ENCODE measurements at regions not wholly inside any gene's neighbourhood (a gene's known extent, or its start where the extent isn't known, plus 50 kb on each side); places are given as distances from the start of the nearest gene placed in this dataset.

DNA sequence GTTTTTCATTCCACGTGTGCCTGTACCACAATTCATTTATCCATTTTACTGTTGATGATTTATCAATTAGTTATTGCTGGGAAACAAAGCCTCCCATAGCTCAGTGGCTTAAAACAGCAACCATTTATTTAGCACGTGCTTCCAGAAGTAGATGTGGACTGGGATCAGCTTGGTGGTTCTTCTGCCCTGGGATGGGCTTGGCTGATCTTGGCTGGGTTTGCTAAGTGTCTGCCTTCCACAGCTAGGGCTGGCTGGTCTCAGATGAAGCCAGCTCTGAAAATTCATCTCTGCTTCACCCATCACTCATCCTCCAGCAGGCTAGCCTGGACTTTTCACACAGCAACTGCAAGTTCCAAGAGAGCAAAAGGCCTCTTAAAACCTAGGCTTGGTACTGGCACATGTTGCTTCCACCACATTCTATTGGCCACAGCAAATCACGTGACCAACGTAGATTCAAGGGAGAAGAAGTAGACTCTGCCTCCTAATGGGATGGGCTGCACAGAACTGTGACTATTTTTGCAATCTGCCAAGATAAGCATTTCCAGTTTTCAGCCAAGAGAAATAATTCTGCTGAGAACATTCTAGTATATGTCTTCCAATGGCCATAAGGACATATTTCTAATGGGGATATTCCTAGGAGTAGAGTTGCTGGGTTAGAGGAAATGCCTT is 124.9 kb downstream of the MN1 start:
- intact Hi-C loops (cut with DNase I), result no loop called here
- no peak for DNase-seq (ENCODE audit: missing footprints)
- ATAC-seq, result no peak

DNA sequence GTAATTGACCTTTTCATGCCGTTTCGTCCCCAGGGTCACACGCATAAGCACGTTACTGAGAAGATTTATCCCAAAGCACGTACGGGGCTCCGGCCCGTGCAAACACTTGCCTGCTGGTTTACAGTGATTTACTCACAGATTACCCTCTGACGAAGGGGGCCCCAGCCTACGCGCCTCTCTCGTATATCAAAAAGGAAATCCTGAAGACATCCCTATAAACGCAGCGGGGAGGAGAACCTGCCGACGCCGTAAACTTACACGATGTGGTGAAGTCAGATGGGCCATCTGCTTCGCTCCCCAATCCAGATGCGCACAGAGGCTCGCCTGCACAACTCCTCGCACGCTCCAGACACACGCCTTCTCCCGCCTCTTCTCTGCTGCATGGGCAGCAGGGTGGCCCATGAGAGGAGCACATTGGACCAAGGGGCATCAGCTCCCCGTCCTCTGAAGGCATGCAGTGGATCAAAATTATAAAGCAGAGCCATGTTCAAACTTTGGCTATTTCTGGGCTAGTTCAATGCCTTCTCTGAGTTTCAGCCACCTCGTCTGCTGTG is 123.6 kb downstream of the MN1 start:
- no peak for ATAC-seq
- DNase-seq (ENCODE audit: missing footprints), result no peak
- intact Hi-C loops (cut with DNase I), result no loop called here

DNA sequence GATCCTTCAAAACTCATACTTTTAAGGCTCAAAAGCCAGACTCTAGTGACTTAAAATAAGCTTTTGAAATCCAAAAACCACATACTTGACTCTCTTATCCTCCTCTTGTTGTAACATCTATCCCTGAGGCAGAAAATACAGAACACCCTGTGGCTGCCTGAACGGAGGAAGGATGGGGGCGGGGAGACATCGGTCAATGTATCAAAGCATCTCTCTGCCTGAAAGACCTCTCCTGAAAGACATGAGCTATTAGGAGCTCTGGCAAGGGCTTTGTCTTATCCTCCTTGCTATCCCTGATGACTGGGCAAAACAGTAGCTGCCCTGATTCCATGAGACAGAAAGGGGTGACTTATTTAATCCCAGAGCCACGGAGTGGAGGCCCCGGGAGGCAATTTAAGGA is 122.4 kb downstream of the MN1 start:
- intact Hi-C loops (cut with DNase I), result no loop called here
- DNase-seq (ENCODE audit: missing footprints), result no peak
- ATAC-seq, result no peak

DNA sequence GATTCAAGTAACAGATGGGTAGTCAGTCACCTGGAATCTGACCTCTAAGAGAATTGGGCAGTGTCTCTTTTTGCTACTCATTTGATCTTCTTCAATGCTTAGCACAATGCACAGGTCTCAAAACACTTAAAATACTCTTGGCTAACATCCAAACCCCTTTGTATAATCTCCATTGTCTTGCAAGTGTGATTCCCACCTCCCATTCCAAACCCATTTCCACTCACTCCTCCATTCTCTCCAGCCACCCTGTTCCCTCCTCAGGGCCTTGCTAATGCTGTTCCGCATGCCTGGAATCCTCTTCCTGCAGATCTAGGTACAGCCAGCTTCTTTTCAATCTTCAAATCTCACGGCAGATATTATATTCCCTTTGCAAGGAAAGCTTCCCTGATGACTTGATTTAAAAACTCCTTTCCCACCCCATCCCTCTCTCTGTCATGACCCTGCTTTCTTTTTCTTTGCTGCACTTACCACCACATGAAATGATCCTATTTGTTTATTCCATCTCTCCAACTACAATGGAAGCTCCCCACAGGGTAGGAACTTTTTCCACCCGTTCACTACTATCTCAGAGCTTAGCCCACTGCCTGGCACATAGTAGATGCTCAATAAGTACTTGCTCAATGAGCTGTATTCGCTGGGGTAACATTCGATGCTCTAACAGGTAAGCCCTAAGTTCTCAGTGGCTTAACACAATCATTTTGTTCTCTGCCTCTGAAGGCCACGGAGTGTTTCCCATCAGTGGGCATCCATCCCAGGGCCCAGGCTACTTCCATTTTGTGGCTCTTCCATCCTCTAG is 121.7 kb downstream of the MN1 start:
- intact Hi-C loops (cut with DNase I), result no loop called here
- no peak for ATAC-seq

DNA sequence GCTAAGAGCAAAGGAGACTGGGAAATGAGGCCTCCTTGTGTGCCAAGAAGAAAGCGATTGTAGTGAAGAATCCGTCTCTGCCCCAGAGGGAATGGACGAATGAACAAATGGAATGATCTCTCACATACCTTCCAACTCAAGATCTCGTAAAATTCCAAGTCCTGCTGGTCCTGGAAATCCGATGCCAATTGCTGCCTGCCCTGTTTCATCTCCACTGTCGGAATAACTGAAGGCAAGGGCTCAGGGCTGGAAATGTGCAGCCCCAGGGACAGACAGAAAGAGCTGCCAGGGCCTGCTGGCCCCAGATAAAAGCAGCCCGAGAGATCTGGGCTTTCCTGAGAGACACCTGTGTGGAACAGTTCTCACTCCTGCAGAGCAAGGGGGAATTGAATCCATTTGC is 120.9 kb downstream of the MN1 start:
- intact Hi-C loops (cut with DNase I), result no loop called here
- ATAC-seq (no peak), DNase-seq (ENCODE audit: missing footprints) (no peak)

More for the DNA sequence above, 121.7 kb downstream of the MN1 start:
- no peak for DNase-seq (ENCODE audit: missing footprints)

DNA sequence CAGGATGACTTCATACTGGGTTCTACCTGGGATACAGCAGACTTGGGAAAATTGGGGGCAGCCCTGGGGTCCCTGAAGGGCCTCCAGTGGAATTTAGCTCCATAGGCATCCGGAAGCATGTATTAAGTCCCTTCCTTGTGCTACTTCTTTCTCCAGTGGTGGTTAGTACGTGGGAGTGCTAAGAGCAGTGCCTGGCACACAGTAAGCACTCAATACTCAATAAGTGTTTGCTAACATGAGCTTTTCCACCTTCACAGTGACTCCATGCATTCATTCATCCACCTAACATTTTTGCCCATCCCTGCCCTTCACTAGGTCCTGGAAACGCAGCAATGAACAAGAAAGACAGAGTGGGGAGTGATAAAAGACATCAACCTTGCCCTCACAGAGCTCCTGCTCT is 120.5 kb downstream of the MN1 start:
- ATAC-seq, result no peak
- intact Hi-C loops (cut with DNase I), result no loop called here
- no peak for DNase-seq (ENCODE audit: missing footprints)

DNA sequence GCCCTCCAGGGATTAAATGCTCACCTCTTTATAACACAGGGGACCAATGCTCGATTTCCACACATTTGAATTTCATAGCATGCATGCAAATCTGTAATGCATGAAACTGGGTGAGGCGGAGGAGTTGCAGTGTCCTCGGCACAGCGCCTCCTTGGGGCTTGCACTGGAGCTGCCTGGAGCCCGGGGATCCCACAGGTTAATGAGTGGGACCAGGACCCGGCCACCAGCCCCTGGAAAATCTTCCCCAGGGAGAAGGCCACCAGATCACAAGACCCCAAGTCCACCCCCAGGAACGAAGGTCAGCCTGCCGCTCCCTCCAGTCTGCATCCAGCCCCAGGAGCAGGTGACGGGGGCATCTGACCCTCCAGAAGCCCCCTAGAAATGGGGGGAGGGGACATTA is 119.1 kb downstream of the MN1 start:
- DNase-seq (ENCODE audit: missing footprints) (no peak), ATAC-seq (no peak)
- intact Hi-C loops (cut with DNase I), result no loop called here

DNA sequence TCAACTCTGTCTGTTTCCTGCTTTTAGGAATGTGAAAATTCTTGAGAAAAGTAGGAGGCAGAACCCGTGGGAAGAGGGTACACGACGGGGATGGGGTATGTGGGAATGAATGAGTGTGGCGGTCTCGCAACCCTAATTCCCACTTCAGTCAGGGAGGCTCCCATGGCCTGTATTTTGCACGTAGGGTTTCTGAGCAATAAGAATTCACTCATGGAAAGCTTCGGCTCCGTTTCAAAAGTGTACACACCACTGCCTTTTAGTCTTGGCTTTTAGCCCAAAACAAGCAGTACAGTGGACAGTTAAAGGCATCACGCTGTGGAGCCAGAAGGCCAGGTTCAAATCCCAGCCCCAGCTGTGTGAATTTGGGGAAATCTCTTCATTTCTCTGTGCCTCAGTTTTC is 116.7 kb downstream of the MN1 start:
- DNase-seq (ENCODE audit: missing footprints) (no peak), ATAC-seq (no peak)
- intact Hi-C loops (cut with DNase I), result loop anchor here (1.0 to 2.0 kb wide), 2 partner anchors 14 to 48 kb away; no protein-coding TSS in a partner anchor

DNA sequence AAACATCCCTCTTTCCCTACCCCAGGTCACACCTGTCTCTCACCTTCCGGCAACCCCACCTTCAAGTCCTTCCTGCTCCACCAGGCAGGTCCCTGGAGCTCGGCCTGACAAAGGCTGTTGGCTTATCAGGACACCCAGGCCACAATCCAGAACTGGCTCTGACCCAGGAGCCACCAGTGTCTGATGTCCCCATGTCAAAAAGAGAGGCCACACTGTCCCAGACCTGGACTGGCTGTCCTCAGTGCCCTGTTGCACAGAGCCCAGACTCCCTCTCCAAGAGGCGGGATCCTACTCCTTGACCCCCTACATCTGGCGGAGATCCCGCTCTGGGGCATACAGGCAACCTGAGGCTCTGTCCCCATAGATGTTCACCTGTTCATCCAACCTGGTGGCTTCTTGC is 116.0 kb downstream of the MN1 start:
- ATAC-seq, result peak; percentile 78
- DNase-seq (ENCODE audit: missing footprints), result no peak
- intact Hi-C loops (cut with DNase I), result loop anchor here (1.0 to 2.0 kb wide), 2 partner anchors 15 to 48 kb away; no protein-coding TSS in a partner anchor

DNA sequence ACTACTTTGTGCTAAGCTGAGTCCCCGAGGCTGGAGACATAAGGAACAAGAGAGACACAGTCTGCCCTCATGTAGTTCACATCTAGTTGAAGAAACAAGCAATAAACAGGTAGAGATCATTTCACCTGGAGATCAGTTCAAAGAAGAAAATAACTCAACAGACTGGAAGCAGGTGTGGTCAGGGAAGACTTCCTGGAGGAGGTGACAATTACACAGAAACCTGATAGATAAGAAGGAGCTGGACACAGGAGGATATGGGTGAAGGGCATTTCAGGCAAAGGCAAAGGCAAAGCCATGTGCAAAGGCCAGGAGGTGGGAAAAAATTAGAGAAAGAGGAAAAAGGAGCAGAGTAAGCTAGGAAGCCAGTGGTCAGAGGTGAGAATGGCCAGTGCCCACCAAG is 115.6 kb downstream of the MN1 start:
- ATAC-seq (no peak), DNase-seq (ENCODE audit: missing footprints) (no peak)
- intact Hi-C loops (cut with DNase I), result loop anchor here (1.0 to 2.0 kb wide), 2 partner anchors 15 to 49 kb away; no protein-coding TSS in a partner anchor

DNA sequence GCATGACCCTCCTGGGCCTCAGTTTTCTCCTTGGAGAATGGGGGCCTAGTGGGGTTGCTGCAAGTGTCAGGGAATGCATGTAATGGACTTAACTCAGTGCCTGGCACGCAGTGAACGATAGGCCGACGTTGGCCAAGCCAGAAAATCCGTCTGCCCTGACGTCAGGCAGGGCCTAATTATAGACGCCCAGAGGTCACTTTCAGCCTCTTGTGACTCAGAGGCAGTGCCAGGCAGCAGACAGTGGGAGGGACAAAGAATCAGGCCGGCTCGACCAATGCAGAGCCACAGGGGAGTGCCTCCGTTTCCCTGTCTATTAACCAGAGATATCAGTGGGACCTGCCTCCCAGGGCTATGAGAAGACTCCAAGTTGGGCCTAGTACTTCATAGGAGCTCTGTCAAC is 115.0 kb downstream of the MN1 start:
- peak; percentile 83 for DNase-seq (ENCODE audit: missing footprints)
- intact Hi-C loops (cut with DNase I), result no loop called here

DNA sequence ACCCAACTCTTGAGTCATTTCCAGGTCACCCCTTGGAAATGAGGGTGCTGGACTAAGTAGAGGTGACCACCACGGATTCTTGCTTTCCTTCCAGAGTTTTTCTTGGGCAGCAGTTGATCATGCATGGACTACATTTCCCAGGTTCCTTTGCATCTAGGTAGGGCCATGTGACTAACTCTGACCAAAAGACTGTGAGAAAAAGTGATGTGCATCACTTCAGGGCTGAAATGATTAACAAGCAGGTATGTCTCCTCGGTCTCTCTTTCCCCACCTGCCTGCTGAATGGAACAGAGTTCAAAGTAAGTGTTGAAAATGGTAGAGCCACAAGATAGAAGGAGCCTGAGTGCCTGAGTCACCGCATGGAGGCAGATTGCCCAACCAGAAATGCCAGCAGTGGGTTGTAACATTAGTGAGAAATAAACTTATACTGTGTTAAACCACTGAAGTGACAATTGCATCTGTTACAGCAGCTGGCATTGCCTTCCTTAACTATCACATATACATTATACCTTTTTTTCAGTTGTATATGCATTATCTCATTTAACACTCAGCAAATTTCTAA is 113.5 kb downstream of the MN1 start:
- no peak for DNase-seq (ENCODE audit: missing footprints)
- ATAC-seq, result no peak
- intact Hi-C loops (cut with DNase I), result no loop called here

More for the DNA sequence above, 115.0 kb downstream of the MN1 start:
- ATAC-seq, result peak; percentile 95

DNA sequence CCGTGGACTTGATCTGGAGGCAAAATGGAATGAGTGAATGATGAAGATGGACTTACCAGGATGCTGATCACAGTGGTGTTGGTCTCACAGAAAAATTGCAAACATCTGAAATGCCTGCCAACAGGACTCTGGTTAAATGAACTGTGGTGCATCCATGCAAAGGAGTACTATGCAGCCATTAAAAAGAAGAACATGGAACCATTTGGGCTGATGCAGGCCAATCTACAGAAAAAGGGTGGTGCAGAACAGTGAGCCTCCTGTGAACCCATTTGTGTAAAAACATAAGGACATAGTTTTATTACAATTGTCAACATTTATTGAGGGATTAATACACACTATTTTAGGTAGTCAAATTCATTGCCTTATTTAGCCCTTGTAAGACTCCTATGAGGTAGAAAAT is 111.9 kb downstream of the MN1 start:
- no peak for DNase-seq (ENCODE audit: missing footprints)
- no peak for ATAC-seq
- intact Hi-C loops (cut with DNase I), result no loop called here

DNA sequence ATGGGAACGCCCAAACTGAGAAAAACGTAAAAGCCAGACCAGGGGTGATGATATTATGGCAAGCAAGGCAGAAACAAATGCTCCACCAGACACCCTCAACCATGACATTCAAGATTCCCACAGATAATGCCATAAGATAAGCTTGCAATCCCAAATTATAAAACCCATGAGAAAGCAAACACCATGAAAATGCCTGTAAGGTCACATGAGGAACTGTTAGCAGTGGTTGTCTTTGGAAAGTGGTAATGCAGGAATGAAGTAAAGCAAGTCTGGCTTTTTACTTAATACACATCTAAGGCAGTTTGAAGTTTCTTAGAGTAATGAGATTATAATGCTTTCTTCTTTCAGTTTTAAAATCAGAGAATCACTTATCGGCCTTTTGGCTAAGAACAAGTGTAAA is 111.0 kb downstream of the MN1 start:
- ATAC-seq (no peak), DNase-seq (ENCODE audit: missing footprints) (no peak)
- intact Hi-C loops (cut with DNase I), result no loop called here

DNA sequence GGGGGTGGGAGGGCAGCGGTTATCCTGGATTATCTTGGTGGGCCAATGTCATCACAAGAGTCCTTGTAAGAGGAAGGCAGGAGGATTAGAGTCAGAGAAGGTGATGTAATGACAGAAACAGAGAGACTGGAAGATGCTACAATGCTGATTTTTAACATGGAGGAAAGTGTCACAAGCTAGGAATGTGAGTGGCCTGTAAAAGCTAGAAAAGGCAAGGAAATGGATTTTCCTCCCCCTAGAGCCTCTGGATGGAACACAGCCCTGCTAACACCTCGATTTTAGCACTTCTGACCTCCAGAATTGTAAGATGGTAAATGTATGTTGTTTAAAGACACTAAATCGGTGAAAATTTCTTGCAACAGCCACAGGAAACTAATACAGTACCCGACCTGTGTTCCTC is 109.3 kb downstream of the MN1 start:
- DNase-seq (ENCODE audit: missing footprints), result no peak
- intact Hi-C loops (cut with DNase I), result no loop called here
- ATAC-seq, result no peak

DNA sequence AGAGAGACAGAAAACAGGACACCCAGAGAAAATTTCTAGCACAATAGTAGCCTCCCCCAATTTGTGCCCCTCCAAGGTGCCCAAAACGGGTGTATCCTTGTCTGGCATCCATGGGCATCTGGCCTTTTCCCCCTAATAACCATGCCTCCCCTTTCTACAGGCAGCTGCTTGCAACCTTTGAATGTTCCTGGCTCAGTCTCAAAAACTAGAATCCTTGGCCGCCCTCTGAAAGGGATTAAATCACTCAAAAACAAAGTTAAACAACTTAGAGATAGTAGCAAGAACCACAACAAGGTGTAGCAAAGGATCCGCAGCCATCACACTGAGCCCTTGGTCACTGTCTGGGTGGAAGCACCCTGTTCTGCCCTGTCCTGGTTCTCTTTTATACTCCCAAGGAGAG is 105.6 kb downstream of the MN1 start:
- ATAC-seq (no peak), DNase-seq (ENCODE audit: missing footprints) (no peak)
- intact Hi-C loops (cut with DNase I), result no loop called here

DNA sequence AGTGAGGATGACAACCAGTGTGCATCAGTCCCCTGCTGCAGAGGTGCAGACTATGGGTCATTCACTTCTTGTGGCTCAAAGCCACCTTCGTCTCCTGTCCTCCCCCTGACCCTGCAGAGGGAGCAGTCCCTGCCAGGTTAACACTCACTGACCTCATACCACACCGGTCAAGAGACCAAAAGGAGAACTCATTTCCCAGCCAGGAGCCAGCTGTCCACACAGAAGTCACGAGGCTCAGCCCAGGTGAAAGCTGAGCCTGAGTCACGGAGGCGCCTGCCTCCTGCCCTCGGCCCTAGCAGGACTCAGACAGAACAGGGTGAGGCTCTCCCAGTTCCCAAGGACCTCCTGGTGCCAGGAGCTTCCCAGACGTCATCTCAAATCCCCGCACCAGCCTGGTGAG is 103.7 kb downstream of the MN1 start:
- intact Hi-C loops (cut with DNase I), result no loop called here
- no peak for ATAC-seq
- no peak for DNase-seq (ENCODE audit: missing footprints)

All from Right ventricle myocardium inferior (tissue), 1 donor.